IPS-18a (cell line): ENCODE measurements at regions not wholly inside any gene's neighbourhood (a gene's known extent, or its start where the extent isn't known, plus 50 kb on each side); places are given as distances from the start of the nearest gene placed in this dataset.

Experiments
- H3K27ac ChIP-seq: one replicate; pipeline ENCODE4 v1.5.1; 2013; ENCODE audit warnings: low read length
- H3K27me3 ChIP-seq: one replicate; pipeline ENCODE4 v1.6.1; 2013; ENCODE audit warnings: mild to moderate bottlenecking, low read length; ENCODE audit not compliant: control insufficient read depth, insufficient read depth
- H3K36me3 ChIP-seq: one replicate; pipeline ENCODE4 v1.6.1; 2013; ENCODE audit warnings: low read depth, low read length; ENCODE audit not compliant: control insufficient read depth
- H3K4me1 ChIP-seq: one replicate; pipeline ENCODE4 v1.6.1; 2013; ENCODE audit warnings: low read depth, low read length; ENCODE audit not compliant: control insufficient read depth
- H3K4me3 ChIP-seq: one replicate; pipeline ENCODE4 v1.5.1; 2013; ENCODE audit warnings: low read length
- H3K9ac ChIP-seq: one replicate; pipeline ENCODE4 v1.6.1; 2013; ENCODE audit warnings: mild to moderate bottlenecking, low read length, moderate library complexity
- H3K9me3 ChIP-seq: one replicate; pipeline ENCODE4 v1.6.1; 2013; ENCODE audit warnings: low read depth, low read length; ENCODE audit not compliant: control insufficient read depth

- Histone ChIP-seq H3K36me3 (no peaks in the 10 kb centered on the region), H3K27me3 (no peaks in the 10 kb centered on the region)
These were observed 447.4 kb downstream of the MED13L start for GRCh38 chr12:115830070-115830469.

DNA sequence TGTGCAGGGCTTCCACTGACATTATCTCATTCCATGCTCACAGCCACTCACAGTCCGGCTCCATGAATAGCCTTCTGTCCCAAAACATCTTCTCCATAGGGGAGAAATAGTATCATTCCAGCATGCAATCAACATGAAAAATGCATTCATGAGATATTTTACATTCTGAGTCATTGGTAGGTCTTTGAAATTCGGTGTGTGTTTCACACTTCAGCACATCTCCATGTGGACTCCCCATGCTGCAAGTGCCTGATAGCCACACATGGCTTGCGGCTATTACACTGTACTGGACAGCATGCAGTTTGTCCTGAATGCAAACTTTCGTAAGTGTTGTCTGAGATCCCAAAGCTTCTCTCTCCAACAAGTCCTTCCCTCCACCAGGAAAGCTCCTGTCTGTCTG lies 449.3 kb downstream of the MED13L start:
- Histone ChIP-seq H3K4me3 (no peak overlapping the region), H3K27ac (no peak overlapping the region), H3K9me3 (no peaks in the 10 kb centered on the region), H3K27me3 (no peaks in the 10 kb centered on the region), H3K4me1 (no peaks in the 10 kb centered on the region), H3K9ac (no peak overlapping the region), H3K36me3 (no peaks in the 10 kb centered on the region)

More at GRCh38 chr12:115830070-115830469, 447.4 kb downstream of the MED13L start:
- Histone ChIP-seq H3K9ac (no peak overlapping the region), H3K4me1 (no peaks in the 10 kb centered on the region), H3K27ac (no peak overlapping the region), H3K9me3 (no peaks in the 10 kb centered on the region), H3K4me3 (no peak overlapping the region)

DNA sequence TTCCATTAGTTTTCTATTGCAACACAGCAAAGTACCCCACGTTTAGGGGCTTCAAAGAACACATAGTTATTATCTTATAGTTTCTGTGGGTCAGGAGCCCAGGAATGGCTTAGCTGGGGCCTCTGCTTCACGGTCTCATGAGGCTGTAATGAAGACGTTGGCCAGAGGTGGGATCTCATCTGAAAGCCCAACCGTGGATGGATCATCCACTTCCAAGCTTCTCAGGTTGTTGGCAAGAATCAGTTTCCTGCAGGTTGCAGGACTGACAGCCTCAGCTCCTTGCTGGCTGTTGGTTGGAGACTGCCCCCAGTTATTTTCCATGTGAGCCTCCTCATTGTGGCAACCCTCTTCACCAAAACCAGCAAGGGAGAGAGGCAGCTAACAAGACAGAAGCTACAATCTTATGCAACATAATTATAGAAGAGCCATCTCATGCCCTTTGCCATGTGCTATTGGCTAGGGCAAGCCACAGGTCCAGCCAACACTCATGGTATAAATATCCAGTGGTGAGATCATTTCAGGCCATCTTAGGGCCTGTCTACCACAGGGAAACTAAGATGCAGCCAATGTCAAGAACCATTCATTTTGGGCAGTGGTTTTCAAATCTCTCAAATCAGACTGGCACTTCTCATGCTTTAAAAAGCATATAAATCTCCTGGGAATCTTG lies 452.4 kb downstream of the MED13L start:
- Histone ChIP-seq H3K4me1 (no peaks in the 10 kb centered on the region), H3K27ac (no peak overlapping the region), H3K9me3 (no peaks in the 10 kb centered on the region), H3K27me3 (no peaks in the 10 kb centered on the region), H3K4me3 (no peak overlapping the region), H3K9ac (no peak overlapping the region), H3K36me3 (no peaks in the 10 kb centered on the region)

GRCh38 chr12:115823635-115824034 lies 453.9 kb downstream of the MED13L start:
- no peak overlapping the region for H3K27ac ChIP-seq
- no peak overlapping the region for H3K9ac ChIP-seq
- no peaks in the 10 kb centered on the region for H3K27me3 ChIP-seq
- H3K9me3 ChIP-seq: no peaks in the 10 kb centered on the region
- H3K4me3 ChIP-seq: no peak overlapping the region
- H3K4me1 ChIP-seq: no peaks in the 10 kb centered on the region
- H3K36me3 ChIP-seq: no peaks in the 10 kb centered on the region

DNA sequence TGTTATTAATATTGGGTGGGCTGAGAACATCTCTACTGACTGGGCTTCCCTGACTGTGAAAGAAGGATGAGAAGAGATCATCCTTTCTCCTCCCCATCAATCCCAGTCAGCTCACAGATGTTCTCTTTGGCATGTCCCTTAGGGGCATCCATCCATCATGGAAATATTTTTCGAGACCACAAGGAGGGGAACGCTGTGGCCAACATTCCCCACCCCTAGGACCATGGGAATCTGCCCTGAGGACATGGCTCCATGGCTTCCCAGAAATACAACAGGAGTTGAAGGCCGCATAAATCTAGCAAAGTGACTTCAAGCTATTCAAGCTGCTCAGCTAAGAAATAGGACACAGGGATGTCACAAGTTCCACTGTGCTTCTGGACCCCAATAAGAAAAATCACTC lies 456.8 kb downstream of the MED13L start:
- Histone ChIP-seq H3K4me1 (no peaks in the 10 kb centered on the region), H3K4me3 (no peak overlapping the region), H3K27ac (no peak overlapping the region), H3K27me3 (no peaks in the 10 kb centered on the region), H3K9ac (no peak overlapping the region), H3K36me3 (no peaks in the 10 kb centered on the region), H3K9me3 (no peaks in the 10 kb centered on the region)

DNA sequence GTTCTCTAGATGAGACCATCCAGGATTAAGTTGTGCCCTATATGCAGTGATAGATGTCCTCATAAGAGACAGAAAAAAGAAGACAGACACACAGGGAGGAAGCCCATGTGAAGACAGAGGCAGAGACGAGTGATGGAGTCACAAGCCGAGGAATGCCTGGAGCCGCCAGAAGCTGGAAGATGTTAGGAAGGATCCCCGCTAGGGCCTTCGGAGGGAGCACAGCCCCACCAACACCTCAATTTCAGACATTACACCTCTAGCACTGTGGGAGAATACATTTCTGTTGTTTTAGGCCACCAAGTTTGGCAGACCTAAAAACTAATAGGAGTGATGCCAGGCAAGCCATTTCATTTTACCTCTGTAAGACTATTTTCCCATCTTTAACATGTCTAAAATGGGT lies 458.5 kb downstream of the MED13L start:
- no peaks in the 10 kb centered on the region for H3K9me3 ChIP-seq
- no peak overlapping the region for H3K27ac ChIP-seq
- H3K9ac ChIP-seq: no peak overlapping the region
- H3K4me3 ChIP-seq: no peak overlapping the region
- H3K4me1 ChIP-seq: no peaks in the 10 kb centered on the region
- no peaks in the 10 kb centered on the region for H3K36me3 ChIP-seq
- no peaks in the 10 kb centered on the region for H3K27me3 ChIP-seq

DNA sequence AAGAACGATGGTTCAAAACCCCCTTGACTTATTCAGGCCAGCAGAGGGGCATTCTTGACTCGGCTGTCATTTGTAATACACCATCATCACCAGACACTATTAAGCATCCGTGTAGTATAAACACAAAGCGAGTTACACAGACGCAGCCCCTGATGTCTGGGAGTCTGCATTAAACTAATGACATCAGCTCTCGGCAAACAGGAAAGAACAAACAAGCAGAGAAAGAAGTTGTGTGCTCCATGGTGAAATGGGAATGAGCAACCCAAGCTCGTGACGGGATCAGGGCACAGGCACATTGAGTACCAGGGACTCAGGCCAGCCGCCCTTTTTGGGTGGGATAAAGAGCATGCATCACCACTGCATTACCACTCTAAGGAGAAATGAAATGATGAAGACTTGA lies 460.1 kb downstream of the MED13L start:
- no peaks in the 10 kb centered on the region for H3K4me1 ChIP-seq

DNA sequence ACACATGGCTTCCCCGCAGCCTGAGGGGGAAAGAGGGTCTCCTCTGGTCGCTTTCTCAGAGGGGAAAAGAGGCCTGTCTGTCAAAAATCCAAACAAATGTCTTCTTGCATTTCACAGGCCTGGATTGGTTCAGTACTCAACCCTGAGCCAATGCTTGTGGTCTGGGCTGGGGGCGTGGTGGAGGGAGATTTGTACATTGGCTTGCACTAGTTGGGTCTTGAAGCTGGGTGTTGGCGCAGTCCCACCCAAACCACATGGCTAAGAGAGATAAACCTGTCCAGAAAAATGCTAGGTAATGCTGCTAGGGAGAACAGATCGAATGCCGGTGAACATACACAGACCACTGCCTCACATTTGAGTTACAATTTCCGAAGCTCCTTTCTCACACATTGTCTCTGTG lies 461.6 kb downstream of the MED13L start:
- no peak overlapping the region for H3K4me3 ChIP-seq

More for the DNA sequence above, 460.1 kb downstream of the MED13L start:
- Histone ChIP-seq H3K9me3 (no peaks in the 10 kb centered on the region), H3K27ac (no peak overlapping the region), H3K4me3 (no peak overlapping the region), H3K36me3 (no peaks in the 10 kb centered on the region), H3K27me3 (no peaks in the 10 kb centered on the region), H3K9ac (no peak overlapping the region)

DNA sequence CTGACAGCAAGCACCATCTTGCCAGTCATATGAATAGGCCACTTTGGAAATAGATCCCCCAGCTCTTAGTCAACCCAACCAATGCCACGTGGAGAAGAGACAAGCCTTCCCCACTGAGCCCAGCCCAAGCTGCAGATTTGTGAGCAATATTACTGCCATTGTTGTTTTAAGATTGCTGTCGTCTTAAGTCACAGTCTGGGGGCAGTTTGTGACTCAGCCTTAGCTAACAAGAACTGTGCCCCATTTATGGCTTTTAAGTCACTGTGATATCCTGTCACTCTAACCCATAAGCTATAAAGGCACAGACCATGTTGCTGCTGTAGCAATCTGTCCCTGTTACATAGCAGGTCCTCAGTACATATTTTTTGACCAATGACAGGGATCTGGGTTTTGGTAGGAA lies 464.2 kb downstream of the MED13L start:
- H3K4me3 ChIP-seq: no peak overlapping the region
- H3K9me3 ChIP-seq: no peaks in the 10 kb centered on the region
- H3K27ac ChIP-seq: no peak overlapping the region
- no peak overlapping the region for H3K9ac ChIP-seq
- H3K4me1 ChIP-seq: no peaks in the 10 kb centered on the region
- H3K36me3 ChIP-seq: no peaks in the 10 kb centered on the region
- H3K27me3 ChIP-seq: no peaks in the 10 kb centered on the region

More for the DNA sequence above, 461.6 kb downstream of the MED13L start:
- Histone ChIP-seq H3K9me3 (no peaks in the 10 kb centered on the region), H3K27ac (no peak overlapping the region), H3K36me3 (no peaks in the 10 kb centered on the region), H3K27me3 (no peaks in the 10 kb centered on the region), H3K9ac (no peak overlapping the region), H3K4me1 (no peaks in the 10 kb centered on the region)

DNA sequence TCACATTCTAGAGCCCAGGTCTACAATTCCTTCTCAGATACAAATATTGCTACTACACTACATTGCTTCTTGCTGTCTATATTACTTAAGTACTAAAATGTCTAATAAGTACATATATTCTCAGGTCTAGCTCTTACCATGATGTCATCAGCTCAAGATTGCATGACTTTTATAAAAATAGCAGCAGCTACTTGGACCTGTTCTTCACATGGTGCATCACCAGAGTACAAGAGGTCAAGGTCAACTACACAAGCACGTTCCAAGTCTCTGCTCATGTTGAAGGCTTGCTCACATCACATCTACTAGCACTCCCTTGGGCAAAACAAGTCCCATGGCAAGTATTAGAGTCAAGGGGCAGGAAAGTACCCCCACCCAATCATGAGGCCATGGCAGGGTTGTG lies 465.6 kb downstream of the MED13L start:
- H3K27ac ChIP-seq: no peak overlapping the region
- H3K4me3 ChIP-seq: no peak overlapping the region
- H3K27me3 ChIP-seq: no peaks in the 10 kb centered on the region
- H3K36me3 ChIP-seq: no peaks in the 10 kb centered on the region
- H3K9ac ChIP-seq: no peak overlapping the region
- no peaks in the 10 kb centered on the region for H3K4me1 ChIP-seq
- no peaks in the 10 kb centered on the region for H3K9me3 ChIP-seq

DNA sequence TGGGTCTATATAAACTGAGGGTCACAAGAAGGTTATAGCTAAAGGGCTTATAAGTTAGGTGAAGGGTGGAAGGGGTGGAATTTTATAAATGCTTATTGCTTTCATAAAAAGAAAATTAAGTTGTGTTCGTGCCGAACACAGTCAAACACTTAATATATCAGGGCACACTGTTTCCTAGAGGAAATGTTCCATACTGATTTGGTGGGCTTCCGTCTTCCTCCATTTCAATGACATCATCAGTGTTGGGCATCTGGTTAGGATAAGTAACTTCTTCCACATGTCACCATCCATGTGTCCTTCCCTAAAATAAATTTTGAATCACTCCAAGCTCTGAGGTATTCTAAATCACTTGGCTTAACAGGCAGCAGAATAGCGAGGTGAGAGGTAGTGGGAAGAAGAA lies 466.4 kb downstream of the MED13L start:
- H3K9me3 ChIP-seq: no peaks in the 10 kb centered on the region
- no peak overlapping the region for H3K9ac ChIP-seq
- H3K27ac ChIP-seq: no peak overlapping the region
- no peaks in the 10 kb centered on the region for H3K27me3 ChIP-seq
- no peaks in the 10 kb centered on the region for H3K36me3 ChIP-seq
- H3K4me1 ChIP-seq: no peaks in the 10 kb centered on the region
- no peak overlapping the region for H3K4me3 ChIP-seq

GRCh38 chr12:115810122-115810901 lies 467.2 kb downstream of the MED13L start:
- no peak overlapping the region for H3K9ac ChIP-seq
- no peaks in the 10 kb centered on the region for H3K27me3 ChIP-seq
- no peaks in the 10 kb centered on the region for H3K36me3 ChIP-seq
- H3K4me3 ChIP-seq: no peak overlapping the region
- no peak overlapping the region for H3K27ac ChIP-seq
- no peaks in the 10 kb centered on the region for H3K4me1 ChIP-seq
- H3K9me3 ChIP-seq: no peaks in the 10 kb centered on the region
